HG03103 (cell line): ENCODE measurements at regions not wholly inside any gene's neighbourhood (a gene's known extent, or its start where the extent isn't known, plus 50 kb on each side); places are given as distances from the start of the nearest gene placed in this dataset.
"Not testable (repeated sequence)": the region's sequence is repeated elsewhere in the genome, so short reads cannot be mapped to it uniquely, and the experiment has no call there.

Experiments used
- ATAC-seq: cut with Tn5 transposase; IDR thresholded peaks from one replicate; pipeline ENCODE4 v1.9.1; 2021; ENCODE audit warnings: low read depth; ENCODE audit not compliant: unreplicated experiment

- not testable (repeated sequence) for ATAC-seq
Measured at GRCh38 chr18:1097991-1098735, 193.5 kb downstream of the ADCYAP1 start.

- ATAC-seq = no peak
Measured at GRCh38 chr18:1102848-1103247, 198.2 kb downstream of the ADCYAP1 start.

DNA sequence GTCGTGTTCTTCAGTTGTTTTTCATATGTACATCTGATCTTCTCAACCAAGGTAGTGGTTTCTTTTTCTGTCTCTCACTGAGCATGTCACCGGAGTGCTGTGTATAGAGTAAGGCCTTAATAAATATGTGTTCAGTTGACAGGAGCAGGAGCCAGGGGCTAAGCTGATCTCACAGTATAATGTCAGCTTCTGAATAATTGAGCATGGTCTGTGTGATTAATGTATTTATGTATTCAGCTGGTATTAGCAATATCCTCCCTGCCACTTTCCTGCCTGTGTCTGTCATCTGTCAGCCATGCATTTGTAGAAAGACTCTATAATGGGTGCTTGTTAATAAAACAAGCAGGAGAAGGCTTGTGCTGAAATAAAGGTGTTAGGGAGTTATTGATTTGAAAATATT is 198.9 kb downstream of the ADCYAP1 start:
- no peak for ATAC-seq

- no peak for ATAC-seq
Measured at GRCh38 chr18:1104181-1104881, 199.7 kb downstream of the ADCYAP1 start.

GRCh38 chr18:1124495-1124894 is 219.8 kb downstream of the ADCYAP1 start:
- ATAC-seq = no peak

DNA sequence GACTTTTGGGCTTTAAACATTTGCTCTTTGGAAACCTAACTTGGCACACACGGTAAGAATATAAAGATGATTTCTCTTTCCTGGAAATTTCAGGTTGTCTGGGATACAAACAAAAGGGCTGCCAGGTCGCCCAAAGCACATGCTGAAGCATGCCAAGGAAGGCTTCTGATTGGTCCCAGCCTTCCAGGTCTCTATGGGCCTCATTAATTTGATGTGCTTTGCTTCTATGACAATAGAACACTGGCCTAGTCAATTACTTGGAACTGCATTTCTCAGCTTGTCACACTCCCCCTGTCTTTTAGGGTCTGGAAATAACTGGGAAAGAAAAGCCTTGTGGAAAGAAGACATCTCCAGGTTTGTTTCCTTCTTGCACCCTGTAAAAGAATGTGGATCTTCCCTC is 228.9 kb downstream of the ADCYAP1 start:
- no peak for ATAC-seq

- ATAC-seq = no peak
Measured at GRCh38 chr18:1147730-1148129, 243.1 kb downstream of the ADCYAP1 start.

DNA sequence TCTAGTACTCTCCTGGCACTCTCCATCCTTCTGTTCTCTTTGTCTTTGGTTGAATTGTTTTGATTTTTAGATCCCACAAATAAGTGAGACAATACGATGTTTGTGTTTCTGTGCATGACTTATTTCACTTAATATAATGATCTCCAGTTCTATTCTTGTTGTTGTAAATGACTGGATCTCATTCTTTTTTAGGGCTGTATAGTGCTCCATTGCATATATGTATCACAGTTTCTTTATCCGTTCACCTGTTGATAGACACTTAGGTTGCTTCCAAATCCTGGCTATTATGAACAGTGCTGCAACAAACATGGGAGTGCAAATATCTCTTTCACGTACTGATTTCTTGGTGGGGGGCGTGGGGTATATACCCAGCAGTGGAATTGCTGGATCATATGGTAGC is 245.0 kb downstream of the ADCYAP1 start:
- no peak for ATAC-seq

DNA sequence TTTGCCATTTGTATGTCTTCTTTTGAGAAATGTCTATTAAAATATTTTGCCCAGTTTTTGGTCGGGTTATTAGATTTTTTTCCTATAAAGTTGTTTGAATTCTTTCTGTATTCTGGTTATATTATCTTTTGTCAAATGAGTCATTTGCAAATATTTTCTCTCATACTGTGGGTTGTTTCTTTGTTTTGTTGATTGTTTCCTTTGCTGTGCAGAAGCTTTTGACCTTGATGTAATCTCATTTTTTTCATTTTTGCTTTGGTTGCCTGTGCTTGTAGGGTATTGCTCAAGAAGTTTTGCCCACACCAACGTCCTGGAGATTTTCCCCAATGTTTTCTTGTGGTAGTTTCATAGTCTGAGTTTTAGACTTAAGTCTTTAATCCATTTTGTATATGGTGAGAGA is 245.7 kb downstream of the ADCYAP1 start:
- no peak for ATAC-seq

DNA sequence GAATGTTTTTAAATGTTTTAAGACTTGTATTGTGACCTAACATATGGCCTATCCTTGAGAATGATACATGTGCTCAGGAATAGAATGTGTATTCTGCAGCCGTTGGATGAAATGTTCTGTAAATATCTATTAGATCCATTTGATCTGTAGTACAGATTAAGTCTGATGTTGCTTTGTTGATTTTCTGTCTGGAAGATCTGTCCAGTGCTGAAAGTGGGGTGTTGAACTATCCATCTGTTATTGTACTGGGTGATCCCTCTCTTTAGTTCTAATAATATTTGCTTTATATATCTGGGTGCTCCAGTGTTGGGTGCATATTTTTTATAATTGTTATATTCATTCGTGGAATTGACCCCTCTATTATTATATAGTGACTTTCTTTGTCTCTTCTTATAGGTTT is 248.3 kb downstream of the ADCYAP1 start:
- not testable (repeated sequence) for ATAC-seq

DNA sequence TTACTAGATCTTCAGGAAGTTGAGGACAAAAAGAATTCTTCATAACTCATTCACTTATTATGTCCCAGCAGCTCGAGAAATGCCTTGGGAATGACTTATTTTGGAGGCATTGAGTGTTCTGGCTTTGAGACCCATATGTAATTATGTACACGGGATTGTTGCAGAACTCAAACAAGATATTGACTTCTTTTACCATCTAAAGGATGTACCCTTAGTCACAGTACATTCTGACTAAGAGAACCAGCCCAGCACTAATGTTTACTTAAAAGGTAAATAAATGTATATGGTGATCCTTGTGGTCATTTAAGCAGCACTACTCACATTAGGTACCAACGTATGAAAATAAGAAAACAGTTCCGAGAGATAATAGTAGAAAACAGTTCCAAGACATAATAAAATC is 268.9 kb downstream of the ADCYAP1 start:
- ATAC-seq = no peak

DNA sequence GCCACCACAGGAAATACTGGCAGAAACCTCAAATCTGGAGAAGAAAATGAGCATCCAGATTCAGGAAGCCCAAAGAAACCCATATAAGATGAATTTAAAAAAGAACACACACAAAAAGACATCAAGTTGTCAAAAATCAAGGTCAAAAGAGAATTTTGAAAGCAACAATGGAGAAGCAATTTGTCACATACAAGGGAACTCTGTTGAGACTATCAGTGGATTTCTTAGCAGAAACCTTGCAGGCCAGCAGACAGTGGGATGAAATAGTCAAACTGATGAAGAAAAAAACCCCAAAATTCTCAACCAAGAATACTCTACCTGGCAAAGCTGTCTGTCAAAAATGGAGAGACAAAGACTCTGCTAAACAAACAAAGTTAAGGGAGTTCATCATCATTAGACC is 272.6 kb downstream of the ADCYAP1 start:
- ATAC-seq = no peak

DNA sequence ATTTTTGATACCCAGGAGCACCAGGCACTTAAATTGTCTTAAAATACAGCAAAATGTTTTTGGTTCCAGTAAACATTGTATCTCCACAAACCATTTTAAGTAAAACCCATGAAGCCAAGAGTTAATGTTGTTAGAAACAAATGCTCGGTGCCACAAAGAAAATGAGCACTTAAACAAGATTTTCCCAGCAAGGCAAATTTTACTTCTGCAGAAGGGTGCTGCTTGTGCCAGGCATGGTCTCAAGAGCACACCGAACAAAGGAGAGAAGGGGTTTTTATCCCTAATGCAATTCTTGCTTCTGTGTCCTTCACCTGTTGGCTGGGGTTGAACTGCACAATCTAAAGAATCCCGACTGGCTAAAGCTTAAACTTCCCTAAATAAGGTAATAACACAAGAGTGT is 286.7 kb downstream of the ADCYAP1 start:
- ATAC-seq = no peak

DNA sequence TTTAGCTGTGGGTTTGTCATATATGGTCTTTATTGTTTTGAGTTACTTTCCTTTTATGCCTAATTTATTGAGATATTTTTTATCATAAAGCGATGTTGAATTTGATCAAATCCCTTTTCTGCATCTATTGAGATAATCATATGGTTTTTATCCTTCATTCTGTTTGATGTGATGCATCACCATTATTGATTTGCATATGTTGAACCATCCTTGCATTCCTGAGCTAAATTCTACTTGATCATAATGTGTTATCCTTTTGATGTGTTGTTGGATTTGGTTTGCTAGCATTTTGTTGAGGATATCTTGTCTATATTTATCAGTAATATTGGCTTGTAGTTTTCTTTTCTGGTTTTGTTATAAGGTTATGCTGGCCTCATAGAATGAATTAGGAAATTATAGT is 308.5 kb downstream of the ADCYAP1 start:
- ATAC-seq = no peak

- ATAC-seq = no peak
Measured at GRCh38 chr18:1222880-1223279, 318.2 kb downstream of the ADCYAP1 start.

DNA sequence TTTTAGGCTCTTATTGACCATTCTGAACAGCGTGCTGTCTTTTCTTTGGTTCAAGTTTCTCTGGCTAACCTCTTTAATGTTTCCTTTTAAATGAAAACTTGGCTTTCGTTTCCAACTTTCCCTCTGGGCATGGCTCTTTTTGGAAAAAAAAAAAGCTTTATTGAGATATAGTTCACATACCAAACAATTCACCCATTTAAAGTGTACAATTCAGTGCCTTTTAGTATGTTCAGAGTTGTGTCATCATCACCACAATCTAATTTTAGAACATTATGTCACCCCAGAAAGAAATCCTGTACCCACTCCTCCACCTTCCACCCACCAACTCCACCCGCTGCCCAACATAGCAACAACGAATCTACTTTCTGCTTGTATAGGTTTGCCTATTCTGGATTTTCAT is 322.4 kb downstream of the ADCYAP1 start:
- ATAC-seq = no peak

DNA sequence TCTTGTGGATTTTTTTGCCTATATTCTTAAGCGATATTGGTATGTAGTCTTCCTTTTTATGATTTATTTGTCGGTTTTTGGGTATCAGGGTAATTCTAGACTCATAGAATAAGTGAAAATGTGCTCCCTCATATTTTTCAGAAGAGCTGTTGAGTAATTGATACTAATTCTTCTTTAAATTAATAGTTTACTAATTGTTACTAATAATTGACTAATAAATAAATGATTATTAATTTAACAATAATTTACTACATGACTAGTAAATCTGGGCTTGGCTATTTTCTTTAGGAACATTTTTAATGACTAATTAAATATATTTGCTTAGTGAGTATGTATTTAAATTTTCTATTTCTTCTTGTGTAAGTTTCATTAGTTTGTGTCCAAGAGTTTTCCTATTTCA is 325.0 kb downstream of the ADCYAP1 start:
- ATAC-seq = no peak

DNA sequence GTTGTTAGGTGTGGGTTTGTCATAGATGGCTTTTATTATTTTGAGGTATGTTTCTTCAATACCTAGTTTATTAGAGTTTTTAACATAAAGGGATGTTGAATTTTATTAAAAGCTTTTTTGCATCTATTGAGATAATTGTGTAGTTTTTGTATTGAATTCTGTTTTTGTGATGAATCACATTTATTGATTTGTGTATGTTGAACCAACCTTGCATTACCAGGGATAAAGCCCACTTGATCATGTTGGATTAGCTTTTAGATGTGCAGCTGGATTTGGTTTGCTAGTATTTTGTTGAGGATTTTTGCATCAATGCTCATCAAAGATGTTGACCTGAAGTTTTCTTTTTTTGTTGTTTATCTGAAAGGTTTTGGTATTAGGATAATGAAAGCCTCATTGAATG is 328.2 kb downstream of the ADCYAP1 start:
- ATAC-seq = no peak

DNA sequence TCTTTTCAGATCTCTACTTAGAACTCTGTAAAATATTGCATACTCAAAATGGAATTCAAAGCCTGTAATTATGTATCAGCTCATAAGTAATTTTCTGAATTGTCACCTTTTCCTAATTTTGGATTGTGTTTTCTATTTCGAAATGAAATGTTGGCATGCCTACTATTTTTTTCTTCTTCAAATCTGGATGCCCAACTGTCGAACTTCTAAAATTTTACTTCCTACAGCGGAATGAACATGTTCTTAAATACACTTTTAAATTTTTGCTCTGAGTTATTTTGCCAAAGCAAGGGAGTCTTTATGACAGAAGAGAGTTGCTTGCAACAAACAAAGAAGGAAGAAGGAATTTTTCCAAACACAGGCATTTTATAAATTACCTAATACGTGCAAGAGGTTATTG is 336.0 kb downstream of the ADCYAP1 start:
- no peak for ATAC-seq

GRCh38 chr18:1244397-1245122 is 339.9 kb downstream of the ADCYAP1 start:
- no peak for ATAC-seq

DNA sequence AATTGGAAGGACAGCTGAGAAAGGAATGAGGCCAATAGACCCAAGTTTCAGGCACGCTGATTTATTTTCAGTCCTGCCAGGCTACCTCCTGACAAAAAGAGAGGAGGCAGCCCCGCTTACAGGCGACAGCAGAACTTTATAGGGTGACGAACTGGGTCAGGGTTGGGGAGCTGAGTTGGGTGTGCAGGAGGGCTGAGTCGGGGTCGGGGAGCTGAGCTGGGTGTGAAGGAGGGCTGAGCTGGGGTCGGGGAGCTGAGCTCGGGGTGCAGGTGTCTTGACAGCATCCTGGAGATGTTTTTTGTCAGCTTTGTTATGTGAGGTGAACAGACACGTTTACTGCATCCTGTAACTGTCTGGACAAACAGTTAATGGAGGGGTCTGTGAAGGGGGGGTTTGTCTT is 342.2 kb downstream of the ADCYAP1 start:
- ATAC-seq = no peak

GRCh38 chr18:1252534-1252933 is 347.9 kb downstream of the ADCYAP1 start:
- no peak for ATAC-seq
